ENCODE measurements at regions not wholly inside any gene's neighbourhood (a gene's known extent, or its start where the extent isn't known, plus 50 kb on each side); places are given as distances from the start of the nearest gene placed in this dataset.

GRCh38 chr1:112312879-112313278 is 83.1 kb upstream of the CTTNBP2NL start:
- TF ChIP-seq EZH2 (IDR thresholded peaks at IDR 0.05; ENCODE audit: low read length, missing control alignments) = no peak
- no peak for TF ChIP-seq CTCF (conservative IDR thresholded peaks at IDR 0.05 in 1 of 2, IDR thresholded peaks at IDR 0.05 in 1 of 2; ENCODE audit: low read depth in 1 of 2, low read length in 2 of 2)

Measured in fibroblast of lung (primary cell).